ENCODE measurements at regions not wholly inside any gene's neighbourhood (a gene's known extent, or its start where the extent isn't known, plus 50 kb on each side); places are given as distances from the start of the nearest gene placed in this dataset.

DNA sequence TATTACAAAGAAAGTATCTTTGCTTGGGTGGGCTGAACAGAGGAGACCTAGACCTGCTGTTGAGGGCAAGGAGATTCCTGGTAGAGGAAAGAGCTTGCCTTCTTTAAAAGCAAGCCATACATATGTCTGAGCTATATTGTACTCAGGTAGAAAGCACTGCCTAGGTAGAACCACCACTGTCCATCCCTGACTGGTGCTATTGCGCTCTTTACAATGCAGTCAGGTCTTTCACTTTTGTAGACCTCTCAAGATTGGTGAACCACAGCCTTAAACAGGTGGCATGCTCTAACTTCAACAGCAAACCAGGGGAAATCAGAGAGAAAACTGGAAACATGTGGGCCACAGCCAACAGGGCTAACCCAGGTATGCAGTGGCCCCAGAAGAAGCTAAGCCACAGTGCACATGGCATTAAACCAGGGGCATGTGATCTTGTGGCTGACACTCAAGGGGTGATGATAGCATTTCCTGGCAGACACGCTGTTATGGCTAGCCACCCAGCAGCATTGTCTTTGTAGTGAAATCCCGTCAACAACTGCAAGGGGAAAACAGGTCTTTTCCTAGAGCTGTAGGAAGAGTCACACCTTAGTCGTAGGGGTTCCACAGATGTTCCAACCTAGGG is 253.9 kb upstream of the PCSK5 start:
- H3K27me3 Mint-ChIP-seq = no peaks in the 10 kb centered on the region
- H3K9me3 Mint-ChIP-seq = peaks cover 2 to 4% (median 3%) of the 10 kb centered on the region in 3 donors
- H3K27ac Mint-ChIP-seq = no peak overlapping the region

GRCh38 chr9:75639971-75640610 is 250.4 kb upstream of the PCSK5 start:
- Mint-ChIP-seq H3K27me3 (no peaks in the 10 kb centered on the region), H3K4me3 (no peak overlapping the region), H3K27ac (no peak overlapping the region), H3K4me1 (no peaks in the 10 kb centered on the region), H3K36me3 (no peaks in the 10 kb centered on the region), H3K9me3 (peaks cover 0 to 2% (median 0%) of the 10 kb centered on the region in 3 donors)

More for the DNA sequence above, 253.9 kb upstream of the PCSK5 start:
- H3K4me3 Mint-ChIP-seq = no peak overlapping the region
- no peaks in the 10 kb centered on the region for H3K4me1 Mint-ChIP-seq
- H3K36me3 Mint-ChIP-seq = no peaks in the 10 kb centered on the region

DNA sequence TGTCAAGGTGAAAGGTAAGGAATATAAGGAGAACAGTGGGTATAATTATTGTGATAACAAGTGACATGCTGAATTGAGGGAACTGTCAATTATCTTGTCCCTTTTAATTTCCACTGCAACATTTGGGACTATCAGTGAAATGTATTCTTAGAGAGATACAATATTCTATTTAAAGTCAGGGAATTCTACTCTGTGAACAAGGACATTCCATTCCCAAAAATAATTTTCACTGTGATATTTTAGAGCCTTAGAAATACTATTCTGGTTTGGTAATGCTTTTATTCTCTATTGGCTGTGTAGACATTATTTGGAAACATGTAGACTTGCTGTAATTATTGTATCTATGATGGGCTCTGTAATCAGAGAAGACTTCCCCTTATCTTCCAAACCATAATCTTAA is 248.0 kb upstream of the PCSK5 start:
- Mint-ChIP-seq H3K4me3 (no peak overlapping the region), H3K4me1 (no peaks in the 10 kb centered on the region), H3K27ac (no peak overlapping the region), H3K36me3 (no peaks in the 10 kb centered on the region), H3K9me3 (no peaks in the 10 kb centered on the region), H3K27me3 (no peaks in the 10 kb centered on the region)

- no peak overlapping the region for H3K4me3 Mint-ChIP-seq
- H3K27me3 Mint-ChIP-seq = no peaks in the 10 kb centered on the region
- no peaks in the 10 kb centered on the region for H3K4me1 Mint-ChIP-seq
- H3K9me3 Mint-ChIP-seq = no peaks in the 10 kb centered on the region
- H3K27ac Mint-ChIP-seq = no peak overlapping the region
- H3K36me3 Mint-ChIP-seq = no peaks in the 10 kb centered on the region
These were observed 245.8 kb upstream of the PCSK5 start for GRCh38 chr9:75644649-75645048.

DNA sequence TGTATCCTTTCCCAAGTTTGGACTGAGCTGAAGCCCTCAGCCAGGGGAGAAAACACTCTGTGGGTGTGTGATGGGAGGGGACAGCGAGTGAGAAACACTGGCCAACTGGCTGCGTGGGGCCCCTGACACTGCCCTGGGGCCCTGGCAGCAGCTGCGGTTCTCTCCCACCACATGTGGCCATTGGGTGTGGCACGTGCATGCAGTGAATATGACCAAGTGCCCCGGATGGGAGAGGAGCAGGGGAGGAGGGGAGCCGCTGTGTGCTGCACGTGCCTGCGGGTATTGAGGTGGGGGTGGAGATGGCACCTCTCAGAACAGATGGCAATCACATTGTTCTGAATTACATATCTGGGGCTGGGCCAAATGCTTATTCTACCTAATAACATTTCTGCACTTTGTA is 242.4 kb upstream of the PCSK5 start:
- peaks cover 0 to 3% (median 0%) of the 10 kb centered on the region in 3 donors for H3K9me3 Mint-ChIP-seq
- H3K36me3 Mint-ChIP-seq = no peaks in the 10 kb centered on the region
- H3K27ac Mint-ChIP-seq = no peak overlapping the region
- no peak overlapping the region for H3K4me3 Mint-ChIP-seq
- H3K27me3 Mint-ChIP-seq = no peaks in the 10 kb centered on the region
- H3K4me1 Mint-ChIP-seq = no peaks in the 10 kb centered on the region

GRCh38 chr9:75649060-75649459 is 241.4 kb upstream of the PCSK5 start:
- no peaks in the 10 kb centered on the region for H3K36me3 Mint-ChIP-seq
- H3K27me3 Mint-ChIP-seq = no peaks in the 10 kb centered on the region
- H3K4me3 Mint-ChIP-seq = no peak overlapping the region
- no peak overlapping the region for H3K27ac Mint-ChIP-seq
- H3K9me3 Mint-ChIP-seq = peaks cover 0 to 3% (median 3%) of the 10 kb centered on the region in 3 donors
- H3K4me1 Mint-ChIP-seq = no peaks in the 10 kb centered on the region

GRCh38 chr9:75651709-75652108 is 238.8 kb upstream of the PCSK5 start:
- peaks cover 3 to 7% (median 7%) of the 10 kb centered on the region in 3 donors for H3K9me3 Mint-ChIP-seq

GRCh38 chr9:75653335-75653734 is 237.1 kb upstream of the PCSK5 start:
- Mint-ChIP-seq H3K27ac (no peak overlapping the region), H3K27me3 (no peaks in the 10 kb centered on the region), H3K4me1 (no peaks in the 10 kb centered on the region), H3K36me3 (no peaks in the 10 kb centered on the region), H3K9me3 (peaks cover 3 to 7% (median 7%) of the 10 kb centered on the region in 3 donors), H3K4me3 (no peak overlapping the region)

More at GRCh38 chr9:75651709-75652108, 238.8 kb upstream of the PCSK5 start:
- Mint-ChIP-seq H3K27ac (no peak overlapping the region), H3K27me3 (no peaks in the 10 kb centered on the region), H3K4me1 (no peaks in the 10 kb centered on the region), H3K36me3 (no peaks in the 10 kb centered on the region), H3K4me3 (no peak overlapping the region)

DNA sequence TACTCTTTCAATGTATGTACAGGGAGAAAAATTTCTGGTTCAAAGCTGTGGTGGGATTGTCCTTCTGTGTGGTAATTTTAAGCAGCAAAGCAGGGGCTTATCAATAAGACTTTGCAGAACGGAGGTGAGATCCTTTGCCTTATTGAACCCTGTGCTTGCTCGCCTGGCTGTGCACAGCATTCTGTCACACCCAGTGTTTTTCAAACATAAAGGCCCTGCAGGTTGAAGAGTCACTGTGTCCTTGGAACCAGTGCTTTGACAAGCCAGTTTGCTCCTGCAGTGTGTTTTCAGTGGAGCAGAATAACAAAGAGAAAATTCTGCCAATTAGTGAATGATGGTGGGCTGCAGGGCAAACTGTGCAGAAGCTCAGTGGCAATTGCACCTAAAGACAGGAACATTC is 236.7 kb upstream of the PCSK5 start:
- Mint-ChIP-seq H3K4me3 (no peak overlapping the region), H3K36me3 (no peaks in the 10 kb centered on the region), H3K27ac (no peak overlapping the region), H3K9me3 (peaks cover 3 to 7% (median 7%) of the 10 kb centered on the region in 3 donors), H3K27me3 (no peaks in the 10 kb centered on the region), H3K4me1 (no peaks in the 10 kb centered on the region)

DNA sequence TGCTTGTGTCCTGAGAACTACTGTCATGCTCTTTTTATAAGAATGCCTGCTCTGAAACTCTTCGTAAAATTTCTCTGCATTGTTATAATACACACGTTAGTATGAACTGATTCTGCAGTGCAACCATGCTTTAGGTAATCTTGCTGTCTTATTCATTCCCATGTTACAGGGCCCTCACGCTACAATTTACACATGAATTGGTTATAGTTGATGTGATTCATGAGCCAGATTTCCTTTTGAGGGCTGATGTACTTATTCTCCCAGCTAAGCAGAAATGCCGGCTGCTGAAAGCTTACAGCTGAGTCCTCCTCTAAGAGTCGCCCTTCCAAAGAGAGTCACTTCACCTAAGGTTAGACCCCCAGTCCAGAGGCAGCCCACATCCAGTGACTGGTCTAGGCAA is 233.5 kb upstream of the PCSK5 start:
- Mint-ChIP-seq H3K27me3 (no peaks in the 10 kb centered on the region), H3K9me3 (peaks cover 6 to 10% (median 7%) of the 10 kb centered on the region in 3 donors), H3K27ac (no peak overlapping the region), H3K4me3 (no peak overlapping the region), H3K4me1 (no peaks in the 10 kb centered on the region), H3K36me3 (no peaks in the 10 kb centered on the region)

DNA sequence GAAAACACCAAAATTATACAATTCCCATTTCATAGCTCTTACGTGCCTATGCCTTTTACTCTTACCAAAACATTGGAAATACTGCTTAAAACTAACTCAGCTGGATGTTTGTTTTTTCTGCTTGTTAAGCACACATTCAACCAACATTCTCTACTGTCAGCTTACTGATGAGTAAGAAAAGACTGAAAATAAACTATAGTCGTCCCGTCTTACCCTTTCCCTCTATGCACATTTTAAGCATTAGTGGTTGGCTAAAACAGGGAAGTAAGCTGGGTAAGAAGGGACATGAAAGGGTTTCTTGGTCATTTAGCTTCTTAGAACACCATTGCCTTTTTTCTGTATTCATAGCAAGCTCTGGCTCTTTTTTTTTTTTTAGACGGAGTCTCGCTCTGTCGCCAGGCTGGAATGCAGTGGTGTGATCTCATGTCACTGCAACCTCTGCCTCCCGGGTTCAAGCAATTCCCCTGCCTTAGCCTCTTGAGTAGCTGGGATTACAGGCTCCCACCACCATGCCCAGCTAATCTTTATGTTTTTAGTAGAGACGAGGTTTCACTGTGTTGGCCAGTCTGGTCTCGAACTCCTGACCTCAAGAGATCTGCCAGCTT is 232.1 kb upstream of the PCSK5 start:
- Mint-ChIP-seq H3K36me3 (no peaks in the 10 kb centered on the region), H3K4me3 (no peak overlapping the region), H3K27ac (no peak overlapping the region), H3K9me3 (peaks cover 4 to 10% (median 6%) of the 10 kb centered on the region in 3 donors), H3K27me3 (no peaks in the 10 kb centered on the region), H3K4me1 (no peaks in the 10 kb centered on the region)

- Mint-ChIP-seq H3K4me3 (no peak overlapping the region), H3K27ac (no peak overlapping the region), H3K9me3 (peaks cover 1 to 4% (median 2%) of the 10 kb centered on the region in 3 donors), H3K4me1 (no peaks in the 10 kb centered on the region), H3K36me3 (no peaks in the 10 kb centered on the region), H3K27me3 (no peaks in the 10 kb centered on the region)
These were observed 225.9 kb upstream of the PCSK5 start for GRCh38 chr9:75664597-75664996.

- H3K27ac Mint-ChIP-seq = no peak overlapping the region
- H3K9me3 Mint-ChIP-seq = peaks cover 0 to 3% (median 1%) of the 10 kb centered on the region in 3 donors
- no peak overlapping the region for H3K4me3 Mint-ChIP-seq
- H3K4me1 Mint-ChIP-seq = no peaks in the 10 kb centered on the region
- no peaks in the 10 kb centered on the region for H3K27me3 Mint-ChIP-seq
- H3K36me3 Mint-ChIP-seq = no peaks in the 10 kb centered on the region
These were observed 223.5 kb upstream of the PCSK5 start for GRCh38 chr9:75666856-75667554.

- Mint-ChIP-seq H3K4me3 (no peak overlapping the region), H3K27me3 (no peaks in the 10 kb centered on the region), H3K27ac (no peak overlapping the region)
These were observed 220.8 kb upstream of the PCSK5 start for GRCh38 chr9:75669721-75670120.

GRCh38 chr9:75671354-75671753 is 219.1 kb upstream of the PCSK5 start:
- no peak overlapping the region for H3K27ac Mint-ChIP-seq

More at GRCh38 chr9:75669721-75670120, 220.8 kb upstream of the PCSK5 start:
- peaks cover 0 to 5% (median 3%) of the 10 kb centered on the region in 3 donors for H3K9me3 Mint-ChIP-seq
- H3K4me1 Mint-ChIP-seq = no peaks in the 10 kb centered on the region
- no peaks in the 10 kb centered on the region for H3K36me3 Mint-ChIP-seq

More at GRCh38 chr9:75671354-75671753, 219.1 kb upstream of the PCSK5 start:
- H3K9me3 Mint-ChIP-seq = peaks cover 0 to 6% (median 5%) of the 10 kb centered on the region in 3 donors
- H3K36me3 Mint-ChIP-seq = no peaks in the 10 kb centered on the region
- H3K4me1 Mint-ChIP-seq = no peaks in the 10 kb centered on the region
- H3K27me3 Mint-ChIP-seq = no peaks in the 10 kb centered on the region
- no peak overlapping the region for H3K4me3 Mint-ChIP-seq

All from IgD-negative memory B cell (primary cell).